Stomach smooth muscle (tissue), 2 donors: ENCODE measurements at regions not wholly inside any gene's neighbourhood (a gene's known extent, or its start where the extent isn't known, plus 50 kb on each side); places are given as distances from the start of the nearest gene placed in this dataset.
"Not testable (repeated sequence)": the region's sequence is repeated elsewhere in the genome, so short reads cannot be mapped to it uniquely, and the experiment has no call there.

Experiments
- H3K27ac ChIP-seq: one replicate; pipeline ENCODE4 v1.7.0; 2013; ENCODE audit warnings: mild to moderate bottlenecking, low read length, inconsistent platforms
- H3K27me3 ChIP-seq, 2 donors: one replicate each; pipeline ENCODE4 v1.7.0; 2013; ENCODE audit warnings: low read length in 2 of 2; ENCODE audit not compliant: insufficient read depth in 2 of 2, control insufficient read depth in 1 of 2
- H3K36me3 ChIP-seq, 2 donors: one replicate each; pipeline ENCODE4 v1.7.0; 2013; ENCODE audit warnings: low read length in 2 of 2; ENCODE audit not compliant: control insufficient read depth in 2 of 2, insufficient read depth in 2 of 2
- H3K4me1 ChIP-seq: one replicate; pipeline ENCODE4 v1.7.0; 2013; ENCODE audit warnings: low read length; ENCODE audit not compliant: control insufficient read depth, insufficient read depth
- H3K4me3 ChIP-seq, 2 donors: one replicate each; pipeline ENCODE4 v1.7.0; 2013; ENCODE audit warnings: low read length in 2 of 2
- H3K9ac ChIP-seq, 2 donors: one replicate each; pipeline ENCODE4 v1.7.0; 2013; ENCODE audit warnings: low read length in 2 of 2, mild to moderate bottlenecking in 1 of 2
- H3K9me3 ChIP-seq, 2 donors: one replicate each; pipeline ENCODE4 v1.7.0; 2013; ENCODE audit warnings: low read length in 2 of 2; ENCODE audit not compliant: control insufficient read depth in 2 of 2
- donor health status: healthy.
- donor health status: Pancreatic carcinoma.

GRCh38 chr1:79497193-79497773 lies 490.8 kb upstream of the ADGRL4 start:
- H3K27me3 ChIP-seq: no peaks in the 10 kb centered on the region
- no peaks in the 10 kb centered on the region for H3K36me3 ChIP-seq
- no peak overlapping the region for H3K4me3 ChIP-seq
- no peaks in the 10 kb centered on the region for H3K9me3 ChIP-seq
- no peak overlapping the region for H3K9ac ChIP-seq
- H3K4me1 ChIP-seq: no peaks in the 10 kb centered on the region
- H3K27ac ChIP-seq: no peak overlapping the region

GRCh38 chr1:79496129-79496528 lies 489.6 kb upstream of the ADGRL4 start:
- no peak overlapping the region for H3K27ac ChIP-seq
- no peak overlapping the region for H3K9ac ChIP-seq
- no peaks in the 10 kb centered on the region for H3K36me3 ChIP-seq
- H3K4me1 ChIP-seq: no peaks in the 10 kb centered on the region
- no peaks in the 10 kb centered on the region for H3K9me3 ChIP-seq
- no peaks in the 10 kb centered on the region for H3K27me3 ChIP-seq
- no peak overlapping the region for H3K4me3 ChIP-seq

GRCh38 chr1:79493702-79494101 lies 487.2 kb upstream of the ADGRL4 start:
- H3K36me3 ChIP-seq, H3K9ac ChIP-seq, H3K27me3 ChIP-seq, H3K9me3 ChIP-seq, H3K27ac ChIP-seq, H3K4me1 ChIP-seq, H3K4me3 ChIP-seq: not testable (repeated sequence)

- H3K4me1 ChIP-seq: not testable (repeated sequence)
These were observed 482.1 kb upstream of the ADGRL4 start for GRCh38 chr1:79488572-79489121.

GRCh38 chr1:79478728-79479373 lies 472.3 kb upstream of the ADGRL4 start:
- Histone ChIP-seq H3K4me1 (no peaks in the 10 kb centered on the region), H3K4me3 (no peak overlapping the region), H3K36me3 (no peaks in the 10 kb centered on the region), H3K9ac (no peak overlapping the region), H3K9me3 (peaks cover 0 to 3% of the 10 kb centered on the region in 2 donors), H3K27ac (no peak overlapping the region), H3K27me3 (no peaks in the 10 kb centered on the region)

More at GRCh38 chr1:79488572-79489121, 482.1 kb upstream of the ADGRL4 start:
- H3K36me3 ChIP-seq, H3K9ac ChIP-seq, H3K27ac ChIP-seq, H3K27me3 ChIP-seq, H3K9me3 ChIP-seq, H3K4me3 ChIP-seq: not testable (repeated sequence)

- Histone ChIP-seq H3K4me1 (no peaks in the 10 kb centered on the region), H3K27ac (no peak overlapping the region), H3K4me3 (no peak overlapping the region), H3K27me3 (no peaks in the 10 kb centered on the region), H3K9me3 (peaks cover 0 to 3% of the 10 kb centered on the region in 2 donors), H3K9ac (no peak overlapping the region), H3K36me3 (no peaks in the 10 kb centered on the region)
These were observed 471.6 kb upstream of the ADGRL4 start for GRCh38 chr1:79478160-79478559.

- no peaks in the 10 kb centered on the region for H3K4me1 ChIP-seq
- no peaks in the 10 kb centered on the region for H3K36me3 ChIP-seq
- H3K9me3 ChIP-seq: no peaks in the 10 kb centered on the region
- no peaks in the 10 kb centered on the region for H3K27me3 ChIP-seq
- H3K27ac ChIP-seq: no peak overlapping the region
- H3K4me3 ChIP-seq: no peak overlapping the region
- no peak overlapping the region for H3K9ac ChIP-seq
These were observed 465.6 kb upstream of the ADGRL4 start for GRCh38 chr1:79472067-79472656.

- H3K27me3 ChIP-seq: no peaks in the 10 kb centered on the region
- no peaks in the 10 kb centered on the region for H3K4me1 ChIP-seq
- H3K27ac ChIP-seq: no peak overlapping the region
- H3K36me3 ChIP-seq: no peaks in the 10 kb centered on the region
- no peak overlapping the region for H3K4me3 ChIP-seq
- no peaks in the 10 kb centered on the region for H3K9me3 ChIP-seq
- H3K9ac ChIP-seq: no peak overlapping the region
These were observed 462.6 kb upstream of the ADGRL4 start for GRCh38 chr1:79469139-79469538.

GRCh38 chr1:79460773-79461436 lies 454.4 kb upstream of the ADGRL4 start:
- no peaks in the 10 kb centered on the region for H3K4me1 ChIP-seq
- H3K27ac ChIP-seq: no peak overlapping the region
- no peaks in the 10 kb centered on the region for H3K27me3 ChIP-seq
- no peak overlapping the region for H3K4me3 ChIP-seq
- H3K9me3 ChIP-seq: no peaks in the 10 kb centered on the region
- H3K36me3 ChIP-seq: no peaks in the 10 kb centered on the region
- H3K9ac ChIP-seq: no peak overlapping the region

- Histone ChIP-seq H3K36me3 (no peaks in the 10 kb centered on the region), H3K27me3 (no peaks in the 10 kb centered on the region), H3K4me1 (no peaks in the 10 kb centered on the region), H3K4me3 (no peak overlapping the region), H3K27ac (no peak overlapping the region), H3K9me3 (no peaks in the 10 kb centered on the region), H3K9ac (no peak overlapping the region)
These were observed 451.2 kb upstream of the ADGRL4 start for GRCh38 chr1:79457562-79458224.
